Stomach (tissue), 8 donors: ENCODE measurements at regions not wholly inside any gene's neighbourhood (a gene's known extent, or its start where the extent isn't known, plus 50 kb on each side); places are given as distances from the start of the nearest gene placed in this dataset.

Experiments
- DNase-seq, 2 donors: peaks; one replicate each; pipeline versions ENCODE4 v3.0.0 to v3.0.0-alpha.2; 2013 to 2019
- H3K27ac ChIP-seq, 5 donors: fragments of 200-600 bp in 4 of 5; sonication (generic) in 4 of 5; one replicate each; pipeline ENCODE4 v1.5.1; 2013 to 2019; ENCODE audit warnings: mild to moderate bottlenecking in 1 of 5, moderate library complexity in 1 of 5
- H3K27me3 ChIP-seq, 3 donors: fragments of 200-600 bp; sonication (generic); one replicate each; pipeline ENCODE4 v1.5.1; 2017 to 2019; ENCODE audit warnings: mixed run types in 1 of 3
- H3K36me3 ChIP-seq, 4 donors: fragments of 200-600 bp; sonication (generic); 1 replicate in 3 of 4; 2 replicates in 1 of 4; pipeline ENCODE4 v1.5.1; 2016 to 2019
- H3K4me1 ChIP-seq, 4 donors: fragments of 200-600 bp; sonication (generic); one replicate each; pipeline ENCODE4 v1.5.1; 2016 to 2019
- H3K4me3 ChIP-seq, 4 donors: fragments of 200-600 bp; sonication (generic) in 3 of 4; one replicate each; pipeline ENCODE4 v1.5.1; 2016 to 2019; ENCODE audit warnings: mild to moderate bottlenecking in 1 of 4
- H3K9me3 ChIP-seq, 4 donors: fragments of 200-600 bp; sonication (generic); one replicate each; pipeline ENCODE4 v1.5.1; 2016 to 2019
- EP300 ChIP-seq: sonication (generic); formaldehyde crosslinking; IDR thresholded peaks from one replicate; pipeline ENCODE4 v1.6.1; 2017; ENCODE audit warnings: antibody characterized with exemption
- POLR2A ChIP-seq, 4 donors: fragments of 450-650 bp; IDR thresholded peaks; one replicate each; pipeline ENCODE4 v1.6.1; 2016; ENCODE audit warnings: antibody characterized with exemption in 4 of 4, control low read depth in 2 of 4, mild to moderate bottlenecking in 1 of 4, moderate library complexity in 1 of 4
- POLR2AphosphoS5 ChIP-seq, 3 donors: sonication (generic); formaldehyde crosslinking; IDR thresholded peaks; one replicate each; pipeline ENCODE4 v1.6.1; 2016; ENCODE audit warnings: antibody characterized with exemption in 3 of 3
- WGBS, 5 donors: extraction: QIAGEN DNeasy Blood & Tissue Kit in 3 of 5; methylation state at CpG; one replicate each; pipeline versions ENCODE4 v1.1.5 to v1.1.7; 2013 to 2018; 5-methylcytosine and 5-hydroxymethylcytosine counted together
- intact Hi-C: fragments of 100-400 bp; cut with DNase I; formaldehyde crosslinking; loops from one replicate; pipeline ENCODE4 v1.15.1; 2023; ENCODE audit warnings: low total_unique reads
- TF ChIP-seq, protein P1 (sequence below), 7 experiments: fragments of 450-650 bp in 4 of 7; fragments of 200-600 bp in 3 of 7; sonication (generic) in 3 of 7; IDR thresholded peaks; one replicate each; pipeline ENCODE4 v1.5.1; 2016 to 2019; ENCODE audit warnings: antibody characterized with exemption in 7 of 7, control low read depth in 2 of 7, mild to moderate bottlenecking in 1 of 7
- donor health status: healthy with polysubstance abuse.
- donor health status: Bipolar disorder and iron deficiency.
- donor health status: healthy.

DNA sequence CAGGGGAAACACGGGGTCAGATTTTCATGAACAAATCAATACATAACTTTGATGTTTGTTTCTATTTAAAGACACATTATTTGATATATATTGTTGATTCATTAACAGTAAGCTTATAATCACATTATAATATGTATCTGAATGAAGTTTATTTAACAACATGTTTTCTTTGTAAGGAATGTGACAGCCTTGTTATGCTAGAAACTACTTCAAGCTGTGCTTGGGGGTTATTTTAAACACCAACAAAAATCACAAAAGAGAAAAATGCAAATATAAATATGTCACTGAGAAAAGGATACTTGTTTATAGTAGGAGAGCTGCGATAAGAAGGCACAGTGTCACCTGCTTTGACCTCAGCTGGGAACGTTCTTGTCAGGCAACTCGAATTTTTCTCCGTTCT is 354.6 kb upstream of the AGA start:
- H3K4me3 ChIP-seq = no peak overlapping the region
- TF ChIP-seq POLR2A (IDR thresholded peaks at IDR 0.05) (no peak), EP300 (no peak), POLR2AphosphoS5 (IDR thresholded peaks at IDR 0.05) (no peak)
- TF ChIP-seq, protein P1, sequence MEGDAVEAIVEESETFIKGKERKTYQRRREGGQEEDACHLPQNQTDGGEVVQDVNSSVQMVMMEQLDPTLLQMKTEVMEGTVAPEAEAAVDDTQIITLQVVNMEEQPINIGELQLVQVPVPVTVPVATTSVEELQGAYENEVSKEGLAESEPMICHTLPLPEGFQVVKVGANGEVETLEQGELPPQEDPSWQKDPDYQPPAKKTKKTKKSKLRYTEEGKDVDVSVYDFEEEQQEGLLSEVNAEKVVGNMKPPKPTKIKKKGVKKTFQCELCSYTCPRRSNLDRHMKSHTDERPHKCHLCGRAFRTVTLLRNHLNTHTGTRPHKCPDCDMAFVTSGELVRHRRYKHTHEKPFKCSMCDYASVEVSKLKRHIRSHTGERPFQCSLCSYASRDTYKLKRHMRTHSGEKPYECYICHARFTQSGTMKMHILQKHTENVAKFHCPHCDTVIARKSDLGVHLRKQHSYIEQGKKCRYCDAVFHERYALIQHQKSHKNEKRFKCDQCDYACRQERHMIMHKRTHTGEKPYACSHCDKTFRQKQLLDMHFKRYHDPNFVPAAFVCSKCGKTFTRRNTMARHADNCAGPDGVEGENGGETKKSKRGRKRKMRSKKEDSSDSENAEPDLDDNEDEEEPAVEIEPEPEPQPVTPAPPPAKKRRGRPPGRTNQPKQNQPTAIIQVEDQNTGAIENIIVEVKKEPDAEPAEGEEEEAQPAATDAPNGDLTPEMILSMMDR (IDR thresholded peaks at IDR 0.05) = no peak
- H3K36me3 ChIP-seq = no peaks in the 10 kb centered on the region
- intact Hi-C loops = no loop called here
- no peaks in the 10 kb centered on the region for H3K27me3 ChIP-seq
- DNase-seq = no peak
- H3K9me3 ChIP-seq = no peaks in the 10 kb centered on the region
- no peak overlapping the region for H3K27ac ChIP-seq
- WGBS, 5 donors = 23 to 29% (median 23%) methylated on average over 5 of the region's 5 CpGs
- H3K4me1 ChIP-seq = no peaks in the 10 kb centered on the region

DNA sequence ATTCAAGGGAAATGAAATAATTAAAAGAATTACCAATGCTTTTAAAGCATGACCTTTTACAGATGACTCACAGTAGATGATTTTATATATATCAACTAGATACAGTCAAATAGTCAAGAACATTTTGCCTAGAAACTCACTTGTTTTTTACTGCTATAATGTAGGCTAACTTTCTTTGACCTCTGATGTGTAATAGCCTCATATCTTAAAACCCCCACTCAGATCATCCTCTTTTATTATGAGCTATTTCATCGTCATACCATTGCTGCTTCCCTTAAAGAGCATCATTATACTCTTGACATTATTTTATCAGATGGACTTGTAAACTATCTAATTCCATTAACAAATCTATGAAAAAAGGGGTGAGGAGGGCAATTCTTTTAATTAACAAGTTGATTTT is 355.9 kb upstream of the AGA start:
- WGBS, 5 donors = 0 to 49% (median 2%) methylated on average over 1 of the region's 1 CpG
- intact Hi-C loops = no loop called here
- no peak for DNase-seq

DNA sequence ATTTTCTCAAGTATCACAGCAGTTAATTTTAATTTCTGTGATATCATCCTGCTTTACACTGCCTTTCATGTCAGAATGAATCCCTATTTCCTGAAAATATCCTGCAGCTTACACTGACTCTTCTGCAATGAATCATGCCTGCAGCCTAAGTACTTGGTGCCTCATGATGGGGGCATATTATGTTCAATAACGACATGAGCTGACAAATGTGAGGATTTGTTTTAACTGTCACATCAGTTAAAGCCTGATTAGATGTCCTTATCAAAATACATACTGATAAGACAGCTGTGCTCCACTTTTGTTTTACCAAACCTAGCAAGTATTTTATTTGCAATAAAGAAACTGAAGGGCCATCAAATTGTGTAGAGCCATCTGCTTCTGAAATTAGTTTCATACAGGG is 359.9 kb upstream of the AGA start:
- 5 to 28% (median 16%) methylated on average over 1 of the region's 1 CpG for WGBS, 5 donors
- Histone ChIP-seq H3K9me3 (no peaks in the 10 kb centered on the region), H3K4me3 (no peak overlapping the region), H3K4me1 (no peaks in the 10 kb centered on the region), H3K27me3 (no peaks in the 10 kb centered on the region), H3K27ac (no peak overlapping the region), H3K36me3 (no peaks in the 10 kb centered on the region)
- no peak for DNase-seq
- TF ChIP-seq POLR2AphosphoS5 (IDR thresholded peaks at IDR 0.05) = no peak
- no peak for TF ChIP-seq POLR2A (IDR thresholded peaks at IDR 0.05)
- TF ChIP-seq, protein P1 (IDR thresholded peaks at IDR 0.05) = no peak
- TF ChIP-seq EP300 = no peak
- intact Hi-C loops = no loop called here

More for the DNA sequence above, 355.9 kb upstream of the AGA start:
- no peaks in the 10 kb centered on the region for H3K9me3 ChIP-seq
- no peaks in the 10 kb centered on the region for H3K4me1 ChIP-seq
- H3K27ac ChIP-seq = no peak overlapping the region
- H3K27me3 ChIP-seq = no peaks in the 10 kb centered on the region
- TF ChIP-seq POLR2AphosphoS5 (IDR thresholded peaks at IDR 0.05) (no peak), POLR2A (IDR thresholded peaks at IDR 0.05) (no peak), EP300 (no peak)
- TF ChIP-seq, protein P1 (IDR thresholded peaks at IDR 0.05) = no peak
- no peaks in the 10 kb centered on the region for H3K36me3 ChIP-seq
- no peak overlapping the region for H3K4me3 ChIP-seq

DNA sequence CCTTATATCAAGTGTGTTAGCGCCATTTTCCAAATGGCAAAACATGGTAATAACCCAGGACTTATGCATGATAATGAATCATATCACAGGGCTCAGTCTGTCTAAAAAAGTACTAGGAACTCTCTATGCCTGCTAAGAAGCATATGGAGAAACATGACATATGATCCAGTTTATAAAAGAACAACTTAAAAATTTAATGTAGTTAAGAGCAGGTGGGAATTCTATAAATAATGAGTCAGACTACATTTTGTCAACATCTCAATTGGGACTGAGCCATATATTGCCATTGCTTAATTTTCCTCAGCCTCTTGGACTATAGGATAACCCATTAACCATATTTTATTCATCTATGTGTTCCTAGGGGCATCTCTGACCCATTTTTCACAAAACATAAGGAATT is 360.4 kb upstream of the AGA start:
- H3K4me3 ChIP-seq = no peak overlapping the region
- DNase-seq = no peak
- H3K36me3 ChIP-seq = no peaks in the 10 kb centered on the region
- no peaks in the 10 kb centered on the region for H3K27me3 ChIP-seq
- intact Hi-C loops = no loop called here
- no peaks in the 10 kb centered on the region for H3K9me3 ChIP-seq
- H3K4me1 ChIP-seq = no peaks in the 10 kb centered on the region
- 74 to 90% (median 83%) methylated on average over 1 of the region's 1 CpG for WGBS, 5 donors
- TF ChIP-seq EP300 (no peak), POLR2AphosphoS5 (IDR thresholded peaks at IDR 0.05) (no peak), POLR2A (IDR thresholded peaks at IDR 0.05) (no peak)
- TF ChIP-seq, protein P1 (IDR thresholded peaks at IDR 0.05) = no peak
- H3K27ac ChIP-seq = no peak overlapping the region
